ENCODE measurements at regions not wholly inside any gene's neighbourhood (a gene's known extent, or its start where the extent isn't known, plus 50 kb on each side); places are given as distances from the start of the nearest gene placed in this dataset.

GRCh38 chr6:50353603-50354002 lies 303.9 kb upstream of the DEFB112 start:
- H3K27me3 ChIP-seq (ENCODE audit: control insufficient read depth, insufficient read depth, low read length): no peaks in the 10 kb centered on the region
- BruUV-seq (replicated peaks): no TSS peak
- DNase-seq (ENCODE audit: low read depth, low spot score) (no peak), ATAC-seq (no peak)
- intact Hi-C loops (cut with micrococcal nuclease; ENCODE audit: unreplicated experiment): no loop called here
- no peak overlapping the region for H3K4me3 ChIP-seq (ENCODE audit: low read depth in 2 of 2, low read length in 2 of 2)
- POLR2A ChIA-PET: no interaction called here
- in situ Hi-C loops (cut with HindIII; ENCODE audit: low pct_unique_long_range_greater_than_20kb, low sequenced_read_pairs): no loop called here
- no peaks in the 10 kb centered on the region for H3K9me3 ChIP-seq (ENCODE audit: control insufficient read depth, insufficient read depth, low read depth, low read length)
- H3K27ac ChIP-seq (ENCODE audit: low read length): no peak overlapping the region
- no peaks in the 10 kb centered on the region for H3K4me1 ChIP-seq (ENCODE audit: control insufficient read depth, insufficient read depth, low read length)
- no peak for TF ChIP-seq POLR2AphosphoS5 (IDR thresholded peaks at IDR 0.05; ENCODE audit: low read depth, low read length)
- no peak for TF ChIP-seq REST (IDR thresholded peaks at IDR 0.05; ENCODE audit: insufficient read depth in 1 of 2, low read depth in 2 of 2, low read length in 1 of 2)
- TF ChIP-seq TCF7L2 (IDR thresholded peaks at IDR 0.05; ENCODE audit: low read depth, low read length): no peak
- TF ChIP-seq CTCF (IDR thresholded peaks at IDR 0.05): no peak
- TF ChIP-seq SIN3A (IDR thresholded peaks at IDR 0.05; ENCODE audit: borderline replicate concordance, insufficient read depth, low read depth, low read length): no peak
- CTCF ChIA-PET: no interaction called here
- no peaks in the 10 kb centered on the region for H3K36me3 ChIP-seq (ENCODE audit: control insufficient read depth, insufficient read depth, low read length)

- Histone ChIP-seq H3K4me3 (ENCODE audit: low read depth in 2 of 2, low read length in 2 of 2) (no peak overlapping the region), H3K9me3 (ENCODE audit: control insufficient read depth, insufficient read depth, low read depth, low read length) (no peaks in the 10 kb centered on the region), H3K36me3 (ENCODE audit: control insufficient read depth, insufficient read depth, low read length) (no peaks in the 10 kb centered on the region), H3K4me1 (ENCODE audit: control insufficient read depth, insufficient read depth, low read length) (no peaks in the 10 kb centered on the region), H3K27me3 (ENCODE audit: control insufficient read depth, insufficient read depth, low read length) (no peaks in the 10 kb centered on the region), H3K27ac (ENCODE audit: low read length) (no peak overlapping the region)
- POLR2A ChIA-PET: no interaction called here
- CTCF ChIA-PET: no interaction called here
- TF ChIP-seq REST (IDR thresholded peaks at IDR 0.05; ENCODE audit: insufficient read depth in 1 of 2, low read depth in 2 of 2, low read length in 1 of 2): no peak
- TF ChIP-seq POLR2AphosphoS5 (IDR thresholded peaks at IDR 0.05; ENCODE audit: low read depth, low read length): no peak
- TF ChIP-seq CTCF (IDR thresholded peaks at IDR 0.05): no peak
- TF ChIP-seq TCF7L2 (IDR thresholded peaks at IDR 0.05; ENCODE audit: low read depth, low read length): no peak
- TF ChIP-seq SIN3A (IDR thresholded peaks at IDR 0.05; ENCODE audit: borderline replicate concordance, insufficient read depth, low read depth, low read length): no peak
- intact Hi-C loops (cut with micrococcal nuclease; ENCODE audit: unreplicated experiment): no loop called here
- DNase-seq (ENCODE audit: low read depth, low spot score): no peak
- no peak for ATAC-seq
- BruUV-seq (replicated peaks): no TSS peak
- in situ Hi-C loops (cut with HindIII; ENCODE audit: low pct_unique_long_range_greater_than_20kb, low sequenced_read_pairs): no loop called here
Measured at GRCh38 chr6:50358113-50358512, 308.4 kb upstream of the DEFB112 start.
